ENCODE measurements at regions not wholly inside any gene's neighbourhood (a gene's known extent, or its start where the extent isn't known, plus 50 kb on each side); places are given as distances from the start of the nearest gene placed in this dataset.

GRCh38 chr11:32039149-32039548, 51.7 kb upstream of the RCN1 start:
- Histone ChIP-seq H3K4me1 (ENCODE audit: insufficient read depth, low read length, poor library complexity, severe bottlenecking) (peaks cover 10% of the 10 kb centered on the region), H3K36me3 (ENCODE audit: insufficient read depth, low read length, poor library complexity, severe bottlenecking) (no peaks in the 10 kb centered on the region), H3K9me3 (ENCODE audit: low read depth, low read length, poor library complexity, severe bottlenecking) (no peaks in the 10 kb centered on the region), H3K27me3 (replicated peaks; ENCODE audit: insufficient read depth, low read depth, low read length, poor library complexity) (peaks cover 72% of the 10 kb centered on the region), H3K27ac (ENCODE audit: low read depth, low read length, poor library complexity, severe bottlenecking) (no peak overlapping the region), H3K4me3 (ENCODE audit: low read depth, low read length, poor library complexity, severe bottlenecking) (no peak overlapping the region)
- POLR2A ChIA-PET (ENCODE audit: low non-redundant PET) = no interaction called here
- no peak for DNase-seq (ENCODE audit: low spot score)
- CTCF ChIA-PET = no interaction called here
- intact Hi-C loops (cut with micrococcal nuclease; ENCODE audit: unreplicated experiment) = no loop called here
- TF ChIP-seq CTCF (conservative IDR thresholded peaks at IDR 0.05; ENCODE audit: low read depth, low read length) (no peak), EZH2 (IDR thresholded peaks at IDR 0.05; ENCODE audit: borderline replicate concordance, low read depth, low read length, poor library complexity, severe bottlenecking) (no peak)
- BruUV-seq (replicated peaks) = no TSS peak

- Histone ChIP-seq H3K27me3 (replicated peaks; ENCODE audit: insufficient read depth, low read depth, low read length, poor library complexity) (peaks cover 90% of the 10 kb centered on the region), H3K27ac (ENCODE audit: low read depth, low read length, poor library complexity, severe bottlenecking) (no peak overlapping the region), H3K4me1 (ENCODE audit: insufficient read depth, low read length, poor library complexity, severe bottlenecking) (peaks cover 4% of the 10 kb centered on the region), H3K9me3 (ENCODE audit: low read depth, low read length, poor library complexity, severe bottlenecking) (no peaks in the 10 kb centered on the region), H3K4me3 (ENCODE audit: low read depth, low read length, poor library complexity, severe bottlenecking) (no peak overlapping the region), H3K36me3 (ENCODE audit: insufficient read depth, low read length, poor library complexity, severe bottlenecking) (no peaks in the 10 kb centered on the region)
- POLR2A ChIA-PET (ENCODE audit: low non-redundant PET) = no interaction called here
- TF ChIP-seq EZH2 (IDR thresholded peaks at IDR 0.05; ENCODE audit: borderline replicate concordance, low read depth, low read length, poor library complexity, severe bottlenecking) = no peak
- TF ChIP-seq CTCF (conservative IDR thresholded peaks at IDR 0.05; ENCODE audit: low read depth, low read length) = no peak
- CTCF ChIA-PET = no interaction called here
- DNase-seq (ENCODE audit: low spot score) = no peak
- no TSS peak for BruUV-seq (replicated peaks)
- intact Hi-C loops (cut with micrococcal nuclease; ENCODE audit: unreplicated experiment) = no loop called here
Measured at GRCh38 chr11:32034680-32035079, 56.2 kb upstream of the RCN1 start.

DNA sequence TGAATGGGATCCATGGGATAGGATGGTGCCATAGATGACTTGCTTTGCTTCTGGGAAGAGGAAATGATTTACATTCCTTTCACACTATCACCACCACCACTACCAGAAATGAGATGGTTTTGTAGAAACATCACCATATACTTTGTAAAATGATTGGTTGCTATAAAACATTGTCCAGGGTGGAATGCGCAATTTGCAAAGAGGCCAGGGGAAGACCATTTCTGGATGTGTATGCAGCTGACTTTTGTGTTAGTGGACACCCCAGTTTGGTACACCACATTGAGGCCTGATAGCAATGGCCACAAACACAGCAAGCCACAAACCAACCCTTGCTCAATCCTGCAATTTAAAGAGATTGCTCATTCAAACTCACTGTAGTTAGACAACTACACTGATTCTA, 56.7 kb upstream of the RCN1 start:
- Histone ChIP-seq H3K9me3 (ENCODE audit: low read depth, low read length, poor library complexity, severe bottlenecking) (no peaks in the 10 kb centered on the region), H3K36me3 (ENCODE audit: insufficient read depth, low read length, poor library complexity, severe bottlenecking) (no peaks in the 10 kb centered on the region), H3K4me3 (ENCODE audit: low read depth, low read length, poor library complexity, severe bottlenecking) (no peak overlapping the region), H3K27me3 (replicated peaks; ENCODE audit: insufficient read depth, low read depth, low read length, poor library complexity) (peaks cover 89% of the 10 kb centered on the region), H3K27ac (ENCODE audit: low read depth, low read length, poor library complexity, severe bottlenecking) (no peak overlapping the region), H3K4me1 (ENCODE audit: insufficient read depth, low read length, poor library complexity, severe bottlenecking) (peaks cover 8% of the 10 kb centered on the region)
- BruUV-seq (replicated peaks) = no TSS peak
- POLR2A ChIA-PET (ENCODE audit: low non-redundant PET) = no interaction called here
- peak; percentile 37 for DNase-seq (ENCODE audit: low spot score)
- no peak for TF ChIP-seq CTCF (conservative IDR thresholded peaks at IDR 0.05; ENCODE audit: low read depth, low read length)
- TF ChIP-seq EZH2 (IDR thresholded peaks at IDR 0.05; ENCODE audit: borderline replicate concordance, low read depth, low read length, poor library complexity, severe bottlenecking) = no peak
- intact Hi-C loops (cut with micrococcal nuclease; ENCODE audit: unreplicated experiment) = no loop called here
- CTCF ChIA-PET = no interaction called here

Measured in A673 (cell line).